ENCODE measurements at regions not wholly inside any gene's neighbourhood (a gene's known extent, or its start where the extent isn't known, plus 50 kb on each side); places are given as distances from the start of the nearest gene placed in this dataset.

- TF ChIP-seq CTCF (conservative IDR thresholded peaks at IDR 0.05; ENCODE audit: low read depth, low read length), result no peak
- TF ChIP-seq EZH2 (IDR thresholded peaks at IDR 0.05; ENCODE audit: low read length, unreplicated experiment), result no peak
These were observed 194.0 kb downstream of the ACTR3 start for GRCh38 chr2:114083717-114084387.

All from PC-3 (cell line).